ENCODE measurements at regions not wholly inside any gene's neighbourhood (a gene's known extent, or its start where the extent isn't known, plus 50 kb on each side); places are given as distances from the start of the nearest gene placed in this dataset.
"Not testable (repeated sequence)": the region's sequence is repeated elsewhere in the genome, so short reads cannot be mapped to it uniquely, and the experiment has no call there.

DNA sequence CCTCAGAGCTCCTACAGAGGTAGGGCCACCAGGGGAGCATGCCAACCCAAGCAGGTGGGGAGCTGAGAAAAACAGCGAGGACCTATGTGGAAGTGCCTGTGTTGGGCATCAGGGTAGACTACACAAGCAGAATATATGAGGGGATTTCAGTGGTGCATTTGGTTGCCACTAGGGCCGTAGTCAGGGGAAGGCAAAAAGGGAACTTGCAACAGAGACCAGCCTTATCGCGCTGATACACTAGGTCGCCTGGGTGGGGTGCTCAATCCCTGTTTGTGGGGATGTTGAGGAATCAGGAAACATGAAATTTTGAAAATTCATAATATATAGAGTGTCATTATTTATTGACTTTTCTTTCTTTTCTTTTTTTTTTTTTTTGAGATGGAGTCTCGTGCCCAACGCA lies 370.9 kb upstream of the PRR16 start:
- Mint-ChIP-seq H3K4me1 (ENCODE audit: low read depth) (peaks cover 9% of the 10 kb centered on the region), H3K36me3 (ENCODE audit: insufficient read depth in 2 of 2) (no peaks in the 10 kb centered on the region), H3K27ac (no peak overlapping the region), H3K27me3 (ENCODE audit: low read depth) (no peaks in the 10 kb centered on the region), H3K4me3 (no peak overlapping the region), H3K9me3 (peaks cover 1 to 2% of the 10 kb centered on the region in 2 donors)
- no peak for DNase-seq
- no peak for ATAC-seq (replicated peaks in 1 of 2)

DNA sequence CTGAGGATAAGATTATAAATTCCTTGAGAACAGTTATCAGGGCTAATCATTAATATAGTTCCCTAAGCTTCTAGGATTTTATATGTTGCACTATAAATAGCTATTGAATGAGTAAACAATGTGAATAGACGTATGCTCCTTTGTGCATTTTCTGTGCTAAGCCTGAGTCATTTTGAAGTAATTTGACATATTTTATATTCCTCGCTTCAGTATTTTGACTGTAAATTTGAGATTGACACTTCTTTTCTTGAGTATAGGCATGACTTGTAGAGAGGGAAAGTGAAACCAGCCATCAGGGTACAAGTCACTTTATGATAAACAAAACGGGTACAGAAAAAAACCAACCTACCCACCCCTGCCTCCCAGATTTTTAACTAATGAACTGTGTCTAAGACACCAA lies 367.7 kb upstream of the PRR16 start:
- H3K4me1 Mint-ChIP-seq (ENCODE audit: low read depth), result peaks cover 4% of the 10 kb centered on the region
- DNase-seq (no peak), ATAC-seq (replicated peaks in 1 of 2) (no peak)
- H3K27me3 Mint-ChIP-seq (ENCODE audit: low read depth), result no peaks in the 10 kb centered on the region
- H3K9me3 Mint-ChIP-seq, result no peaks in the 10 kb centered on the region
- H3K4me3 Mint-ChIP-seq, result no peak overlapping the region
- H3K27ac Mint-ChIP-seq, result no peak overlapping the region
- H3K36me3 Mint-ChIP-seq (ENCODE audit: insufficient read depth in 2 of 2), result no peaks in the 10 kb centered on the region

DNA sequence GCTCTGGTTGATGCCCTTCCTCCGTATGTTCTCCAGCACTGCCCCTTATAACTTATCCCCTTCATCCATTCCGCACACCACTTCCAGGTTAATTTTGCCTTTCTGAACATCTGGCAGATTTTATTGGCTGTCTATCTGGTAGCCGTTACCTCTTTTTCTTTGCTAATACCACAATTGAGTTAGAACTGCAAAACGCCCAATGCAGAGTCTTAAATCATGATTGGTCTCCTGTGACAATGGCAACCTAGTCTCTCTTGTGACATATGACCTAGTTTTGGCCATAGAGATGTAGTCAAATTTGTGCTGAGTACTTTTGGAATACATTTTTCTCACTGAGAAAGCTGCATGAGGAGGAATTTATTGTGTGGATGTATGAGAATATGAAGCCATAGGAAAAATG lies 365.7 kb upstream of the PRR16 start:
- H3K4me3 Mint-ChIP-seq, result no peak overlapping the region
- peaks cover 4% of the 10 kb centered on the region for H3K4me1 Mint-ChIP-seq (ENCODE audit: low read depth)
- no peak for DNase-seq
- no peaks in the 10 kb centered on the region for H3K9me3 Mint-ChIP-seq
- H3K27me3 Mint-ChIP-seq (ENCODE audit: low read depth), result no peaks in the 10 kb centered on the region
- no peak for ATAC-seq (replicated peaks in 1 of 2)
- no peaks in the 10 kb centered on the region for H3K36me3 Mint-ChIP-seq (ENCODE audit: insufficient read depth in 2 of 2)
- no peak overlapping the region for H3K27ac Mint-ChIP-seq

- Mint-ChIP-seq H3K27ac (no peak overlapping the region), H3K9me3 (no peaks in the 10 kb centered on the region), H3K4me1 (ENCODE audit: low read depth) (peaks cover 4% of the 10 kb centered on the region), H3K36me3 (ENCODE audit: insufficient read depth in 2 of 2) (no peaks in the 10 kb centered on the region), H3K4me3 (no peak overlapping the region), H3K27me3 (ENCODE audit: low read depth) (no peaks in the 10 kb centered on the region)
- ATAC-seq (replicated peaks in 1 of 2) (no peak), DNase-seq (no peak)
Measured at GRCh38 chr5:120098902-120099535, 365.1 kb upstream of the PRR16 start.

DNA sequence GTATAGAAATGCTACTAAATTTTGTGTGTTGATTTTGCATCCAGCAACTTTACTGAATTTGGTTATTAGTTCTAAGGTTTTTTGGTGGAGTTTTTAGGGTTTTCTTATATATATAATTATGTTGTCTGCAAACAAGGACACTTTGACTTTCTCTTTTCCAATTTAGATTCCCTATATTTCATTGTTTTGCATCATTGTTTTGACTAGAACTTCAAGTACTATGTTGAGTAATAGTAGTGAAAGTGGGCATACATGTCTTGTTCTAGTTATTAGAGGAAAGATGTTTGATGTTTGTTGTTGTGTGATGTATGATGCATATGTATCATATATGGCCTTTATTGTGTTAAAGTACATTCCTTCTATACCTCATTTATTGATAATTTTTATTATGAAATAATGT lies 362.3 kb upstream of the PRR16 start:
- peaks cover 4% of the 10 kb centered on the region for H3K4me1 Mint-ChIP-seq (ENCODE audit: low read depth)
- H3K27ac Mint-ChIP-seq, result no peak overlapping the region
- DNase-seq, result no peak
- ATAC-seq (replicated peaks in 1 of 2), result no peak
- no peaks in the 10 kb centered on the region for H3K36me3 Mint-ChIP-seq (ENCODE audit: insufficient read depth in 2 of 2)
- H3K27me3 Mint-ChIP-seq (ENCODE audit: low read depth), result no peaks in the 10 kb centered on the region
- H3K9me3 Mint-ChIP-seq, result peaks cover 0 to 2% of the 10 kb centered on the region in 2 donors
- no peak overlapping the region for H3K4me3 Mint-ChIP-seq

DNA sequence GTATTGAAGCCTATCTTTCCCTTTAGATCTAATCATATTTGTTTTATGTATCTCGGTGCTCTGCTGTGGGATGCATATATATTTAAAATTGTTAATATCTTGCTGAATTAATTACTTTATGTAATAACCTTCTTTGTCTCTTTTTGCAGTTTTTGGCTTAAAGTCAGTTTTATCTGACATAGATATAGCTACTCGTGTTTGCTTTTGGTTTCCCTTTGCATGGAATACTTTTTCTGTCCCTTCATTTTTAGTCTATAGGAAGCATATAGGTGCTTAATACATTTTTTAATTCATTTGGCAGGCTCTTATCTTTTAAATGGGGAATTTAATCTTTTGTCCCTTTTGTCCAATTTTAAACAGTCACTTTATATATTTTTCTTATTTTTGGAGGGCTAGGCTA lies 360.6 kb upstream of the PRR16 start:
- Mint-ChIP-seq H3K9me3 (peaks cover 0 to 2% of the 10 kb centered on the region in 2 donors), H3K4me3 (no peak overlapping the region), H3K4me1 (ENCODE audit: low read depth) (peaks cover under 1% of the 10 kb centered on the region), H3K27me3 (ENCODE audit: low read depth) (no peaks in the 10 kb centered on the region), H3K27ac (no peak overlapping the region), H3K36me3 (ENCODE audit: insufficient read depth in 2 of 2) (no peaks in the 10 kb centered on the region)
- no peak for ATAC-seq (replicated peaks in 1 of 2)
- DNase-seq, result no peak

- Mint-ChIP-seq H3K4me1 (ENCODE audit: low read depth) (no peaks in the 10 kb centered on the region), H3K9me3 (peaks cover 2% of the 10 kb centered on the region in 2 donors), H3K36me3 (ENCODE audit: insufficient read depth in 2 of 2) (no peaks in the 10 kb centered on the region), H3K27ac (no peak overlapping the region), H3K27me3 (ENCODE audit: low read depth) (no peaks in the 10 kb centered on the region), H3K4me3 (no peak overlapping the region)
- ATAC-seq (replicated peaks in 1 of 2), result no peak
- DNase-seq, result no peak
Measured at GRCh38 chr5:120106912-120107525, 357.1 kb upstream of the PRR16 start.

GRCh38 chr5:120108586-120109248 lies 355.4 kb upstream of the PRR16 start:
- Mint-ChIP-seq H3K27me3 (ENCODE audit: low read depth) (no peaks in the 10 kb centered on the region), H3K4me1 (ENCODE audit: low read depth) (no peaks in the 10 kb centered on the region)

DNA sequence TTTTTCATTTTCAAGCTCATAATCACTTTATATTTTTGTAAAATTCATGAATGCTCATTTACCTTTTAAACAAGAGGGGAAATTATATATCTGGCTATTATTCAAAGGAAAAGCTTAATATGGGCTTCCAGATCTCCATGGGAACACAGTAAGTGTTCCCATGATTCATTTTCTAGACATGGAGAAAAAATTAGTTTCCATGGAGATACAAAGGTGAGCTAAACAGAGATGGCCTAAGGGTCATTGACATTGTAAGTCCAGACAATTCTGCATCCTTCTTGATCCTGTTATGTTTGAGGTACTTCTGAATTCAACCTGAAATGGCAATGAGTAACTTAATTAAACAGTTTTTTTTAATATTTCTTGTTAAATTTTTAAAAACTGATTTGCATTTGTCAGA lies 341.4 kb upstream of the PRR16 start:
- Mint-ChIP-seq H3K4me1 (ENCODE audit: low read depth) (no peaks in the 10 kb centered on the region), H3K36me3 (ENCODE audit: insufficient read depth in 2 of 2) (no peaks in the 10 kb centered on the region), H3K9me3 (peaks cover 0 to 3% of the 10 kb centered on the region in 2 donors), H3K4me3 (no peak overlapping the region), H3K27me3 (ENCODE audit: low read depth) (no peaks in the 10 kb centered on the region), H3K27ac (no peak overlapping the region)
- no peak for ATAC-seq (replicated peaks in 1 of 2)
- DNase-seq, result no peak

More at GRCh38 chr5:120108586-120109248, 355.4 kb upstream of the PRR16 start:
- H3K9me3 Mint-ChIP-seq, result peaks cover 2% of the 10 kb centered on the region in 2 donors
- H3K4me3 Mint-ChIP-seq, result no peak overlapping the region
- ATAC-seq (replicated peaks in 1 of 2) (no peak), DNase-seq (no peak)
- no peak overlapping the region for H3K27ac Mint-ChIP-seq
- no peaks in the 10 kb centered on the region for H3K36me3 Mint-ChIP-seq (ENCODE audit: insufficient read depth in 2 of 2)

- Mint-ChIP-seq H3K4me3 (no peak overlapping the region), H3K27ac (no peak overlapping the region), H3K9me3 (peaks cover 3% of the 10 kb centered on the region in 2 donors), H3K27me3 (ENCODE audit: low read depth) (no peaks in the 10 kb centered on the region), H3K4me1 (ENCODE audit: low read depth) (no peaks in the 10 kb centered on the region), H3K36me3 (ENCODE audit: insufficient read depth in 2 of 2) (no peaks in the 10 kb centered on the region)
- DNase-seq, result no peak
- ATAC-seq (replicated peaks in 1 of 2), result no peak
Measured at GRCh38 chr5:120124031-120124430, 340.1 kb upstream of the PRR16 start.

DNA sequence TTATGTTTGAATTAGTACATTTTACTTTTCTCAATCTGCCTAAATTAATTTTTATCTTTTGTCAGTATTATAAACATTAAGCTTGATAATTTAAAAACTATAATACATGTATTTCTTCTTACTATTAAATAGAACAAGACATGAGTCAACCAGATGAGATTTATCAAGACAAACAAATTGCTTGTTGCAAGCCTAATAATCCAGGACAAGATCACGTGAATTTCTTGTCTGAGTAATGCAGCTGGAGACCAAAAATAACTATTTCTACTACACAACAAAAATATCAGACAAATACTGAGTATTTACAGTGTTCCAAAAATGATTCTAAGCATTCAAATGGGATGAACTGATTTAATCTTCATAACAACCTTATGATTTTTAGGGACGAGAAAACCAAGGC lies 339.1 kb upstream of the PRR16 start:
- no peak overlapping the region for H3K4me3 Mint-ChIP-seq
- H3K27ac Mint-ChIP-seq, result no peak overlapping the region
- H3K36me3 Mint-ChIP-seq (ENCODE audit: insufficient read depth in 2 of 2), result no peaks in the 10 kb centered on the region
- no peaks in the 10 kb centered on the region for H3K27me3 Mint-ChIP-seq (ENCODE audit: low read depth)
- H3K4me1 Mint-ChIP-seq (ENCODE audit: low read depth), result no peaks in the 10 kb centered on the region
- DNase-seq, result no peak
- peaks cover 3 to 6% of the 10 kb centered on the region in 2 donors for H3K9me3 Mint-ChIP-seq
- ATAC-seq (replicated peaks in 1 of 2), result no peak

DNA sequence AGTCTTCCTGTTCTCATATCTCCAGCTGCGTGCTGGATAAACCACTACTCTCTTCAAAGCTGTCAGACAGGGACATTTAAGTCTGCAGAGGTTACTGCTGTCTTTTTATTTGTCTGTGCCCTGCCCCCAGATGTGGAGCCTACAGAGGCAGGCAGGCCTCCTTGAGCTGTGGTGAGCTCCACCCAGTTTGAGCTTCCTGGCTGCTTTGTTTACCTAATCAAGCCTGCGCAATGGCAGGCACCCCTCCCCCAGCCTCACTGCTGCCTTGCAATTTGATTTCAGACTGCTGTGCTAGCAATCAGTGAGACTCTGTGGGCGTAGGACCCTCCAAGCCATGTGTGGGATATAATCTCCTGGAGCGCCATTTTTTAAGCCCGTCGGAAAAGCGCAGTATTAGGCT lies 331.8 kb upstream of the PRR16 start:
- H3K4me1 Mint-ChIP-seq (ENCODE audit: low read depth); H3K9me3 Mint-ChIP-seq; H3K36me3 Mint-ChIP-seq (ENCODE audit: insufficient read depth in 2 of 2); H3K27ac Mint-ChIP-seq; ATAC-seq (replicated peaks in 1 of 2); DNase-seq; H3K27me3 Mint-ChIP-seq (ENCODE audit: low read depth); H3K4me3 Mint-ChIP-seq: not testable (repeated sequence)

DNA sequence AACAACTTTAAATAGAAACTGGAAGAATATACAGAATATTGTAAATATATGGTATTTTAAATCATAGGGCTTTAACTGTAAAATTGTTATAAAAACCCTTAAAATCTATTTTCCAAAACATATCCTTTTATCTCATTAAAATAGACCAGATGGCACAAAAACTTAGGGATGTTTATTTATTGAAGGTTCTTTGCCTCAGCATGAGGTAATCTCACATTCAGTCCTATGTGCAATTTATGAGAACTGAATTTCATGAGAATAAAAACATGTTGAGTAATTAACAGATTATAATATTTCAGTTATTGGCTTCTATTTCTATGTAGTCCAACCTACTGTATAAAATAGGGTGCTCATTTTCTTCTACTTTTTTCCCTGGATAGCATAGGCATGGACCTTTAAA lies 329.2 kb upstream of the PRR16 start:
- ATAC-seq (replicated peaks in 1 of 2), result no peak
- Mint-ChIP-seq H3K27me3 (ENCODE audit: low read depth) (no peaks in the 10 kb centered on the region), H3K4me1 (ENCODE audit: low read depth) (no peaks in the 10 kb centered on the region), H3K36me3 (ENCODE audit: insufficient read depth in 2 of 2) (peaks cover 0 to 1% of the 10 kb centered on the region in 2 donors), H3K4me3 (no peak overlapping the region), H3K27ac (no peak overlapping the region), H3K9me3 (peaks cover 3 to 4% of the 10 kb centered on the region in 2 donors)
- DNase-seq, result no peak
